SJCRH30 (cell line): ENCODE measurements at regions not wholly inside any gene's neighbourhood (a gene's known extent, or its start where the extent isn't known, plus 50 kb on each side); places are given as distances from the start of the nearest gene placed in this dataset.

Source experiments
- DNase-seq, 2 experiments: peaks; one replicate each; pipeline ENCODE4 v3.0.0-alpha.2; 2015 to 2020
- H3K27ac ChIP-seq: fragments of 250-450 bp; sonication (Bioruptor Pico); 2 replicates; pipeline ENCODE4 v1.5.1; 2020; ENCODE audit warnings: mild to moderate bottlenecking, moderate library complexity
- H3K27me3 ChIP-seq: fragments of 250-450 bp; sonication (Bioruptor Pico); 2 replicates; pipeline ENCODE4 v1.5.1; 2020; ENCODE audit warnings: mild to moderate bottlenecking, moderate library complexity
- H3K36me3 ChIP-seq: fragments of 250-450 bp; sonication (Bioruptor Pico); 2 replicates; pipeline ENCODE4 v1.5.1; 2020; ENCODE audit warnings: mild to moderate bottlenecking, moderate library complexity
- H3K4me1 ChIP-seq: fragments of 250-450 bp; sonication (Bioruptor Pico); 2 replicates; pipeline ENCODE4 v1.5.1; 2020; ENCODE audit warnings: mild to moderate bottlenecking, moderate library complexity
- H3K4me3 ChIP-seq: fragments of 250-450 bp; sonication (Bioruptor Pico); 2 replicates; pipeline ENCODE4 v1.5.1; 2020; ENCODE audit warnings: mild to moderate bottlenecking, moderate library complexity
- H3K9me3 ChIP-seq: fragments of 250-450 bp; sonication (Bioruptor Pico); replicated peaks from 2 replicates; pipeline ENCODE4 v1.5.1; 2020; ENCODE audit warnings: mild to moderate bottlenecking, moderate library complexity

DNA sequence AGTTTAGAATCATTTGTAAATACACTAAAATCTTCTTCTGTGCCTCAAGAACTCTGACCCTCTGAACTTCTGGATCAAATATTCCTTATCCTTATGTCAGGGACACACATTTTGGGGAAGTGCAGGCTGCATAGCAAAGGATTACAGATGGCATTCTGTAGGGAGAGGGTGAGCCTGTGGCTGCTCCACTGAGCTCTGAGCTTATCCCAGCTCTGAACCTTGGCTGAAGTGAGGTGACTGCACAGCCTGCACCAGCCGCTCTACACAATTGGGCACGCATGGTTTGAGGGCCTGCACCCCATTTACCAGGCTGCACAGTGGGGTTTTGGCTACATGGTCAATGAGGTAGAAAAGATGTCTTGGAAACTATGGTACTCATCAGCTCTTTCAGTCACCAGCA is 251.6 kb downstream of the GALR1 start:
- no peak overlapping the region for H3K4me3 ChIP-seq
- no peaks in the 10 kb centered on the region for H3K4me1 ChIP-seq
- no peak for DNase-seq
- H3K9me3 ChIP-seq: no peaks in the 10 kb centered on the region
- H3K27ac ChIP-seq: no peak overlapping the region
- H3K36me3 ChIP-seq: no peaks in the 10 kb centered on the region
- no peaks in the 10 kb centered on the region for H3K27me3 ChIP-seq

DNA sequence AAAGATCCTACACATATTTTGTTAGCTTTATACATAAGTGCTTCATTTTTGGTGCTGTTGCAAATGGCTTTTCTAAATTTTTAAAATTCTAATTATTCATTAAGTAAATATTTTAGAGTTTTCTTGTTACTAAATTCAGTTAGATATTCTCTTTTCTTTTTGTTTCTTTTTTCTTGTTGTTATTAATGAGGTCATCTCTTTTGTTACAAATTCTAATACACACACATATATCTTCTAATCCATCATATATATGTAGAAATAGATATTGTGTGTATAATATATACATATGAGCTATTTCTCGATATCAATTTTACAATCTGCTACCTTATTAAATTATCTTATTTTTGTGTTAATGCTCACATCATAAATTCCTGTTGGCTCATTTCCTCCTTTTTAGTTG is 255.9 kb downstream of the GALR1 start:
- no peaks in the 10 kb centered on the region for H3K4me1 ChIP-seq
- H3K36me3 ChIP-seq: no peaks in the 10 kb centered on the region
- H3K27me3 ChIP-seq: no peaks in the 10 kb centered on the region
- no peak overlapping the region for H3K4me3 ChIP-seq
- no peaks in the 10 kb centered on the region for H3K9me3 ChIP-seq
- no peak for DNase-seq
- no peak overlapping the region for H3K27ac ChIP-seq

DNA sequence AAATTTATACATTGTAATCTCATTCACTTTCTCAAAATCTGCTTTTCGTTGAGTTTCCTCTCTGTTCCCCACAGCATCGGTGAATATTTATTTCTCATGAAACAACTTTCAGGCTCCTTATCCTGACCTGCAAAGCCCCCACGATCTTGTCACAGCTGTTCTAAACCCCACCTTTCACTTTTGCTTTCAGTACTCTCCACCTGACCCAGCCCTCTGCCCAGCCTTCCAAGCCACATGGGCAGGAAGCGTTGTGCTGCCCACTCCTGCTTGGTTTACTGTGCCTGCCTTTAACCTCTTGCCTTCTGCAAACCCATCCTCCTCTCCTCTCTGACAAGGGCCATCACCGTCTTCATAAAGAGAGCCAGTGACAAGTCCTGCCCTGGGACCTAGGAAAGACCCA is 262.5 kb downstream of the GALR1 start:
- H3K4me3 ChIP-seq: no peak overlapping the region
- H3K4me1 ChIP-seq: no peaks in the 10 kb centered on the region
- H3K9me3 ChIP-seq: no peaks in the 10 kb centered on the region
- H3K27ac ChIP-seq: no peak overlapping the region
- H3K36me3 ChIP-seq: no peaks in the 10 kb centered on the region
- no peaks in the 10 kb centered on the region for H3K27me3 ChIP-seq
- no peak for DNase-seq

GRCh38 chr18:77517901-77518300 is 268.3 kb downstream of the GALR1 start:
- H3K4me3 ChIP-seq: no peak overlapping the region
- H3K9me3 ChIP-seq: no peaks in the 10 kb centered on the region
- no peaks in the 10 kb centered on the region for H3K36me3 ChIP-seq
- no peaks in the 10 kb centered on the region for H3K4me1 ChIP-seq
- H3K27me3 ChIP-seq: no peaks in the 10 kb centered on the region
- H3K27ac ChIP-seq: no peak overlapping the region
- DNase-seq: no peak

GRCh38 chr18:77520767-77521166 is 271.1 kb downstream of the GALR1 start:
- Histone ChIP-seq H3K27ac (no peak overlapping the region), H3K9me3 (no peaks in the 10 kb centered on the region), H3K4me3 (no peak overlapping the region), H3K27me3 (no peaks in the 10 kb centered on the region), H3K4me1 (no peaks in the 10 kb centered on the region), H3K36me3 (no peaks in the 10 kb centered on the region)
- no peak for DNase-seq

DNA sequence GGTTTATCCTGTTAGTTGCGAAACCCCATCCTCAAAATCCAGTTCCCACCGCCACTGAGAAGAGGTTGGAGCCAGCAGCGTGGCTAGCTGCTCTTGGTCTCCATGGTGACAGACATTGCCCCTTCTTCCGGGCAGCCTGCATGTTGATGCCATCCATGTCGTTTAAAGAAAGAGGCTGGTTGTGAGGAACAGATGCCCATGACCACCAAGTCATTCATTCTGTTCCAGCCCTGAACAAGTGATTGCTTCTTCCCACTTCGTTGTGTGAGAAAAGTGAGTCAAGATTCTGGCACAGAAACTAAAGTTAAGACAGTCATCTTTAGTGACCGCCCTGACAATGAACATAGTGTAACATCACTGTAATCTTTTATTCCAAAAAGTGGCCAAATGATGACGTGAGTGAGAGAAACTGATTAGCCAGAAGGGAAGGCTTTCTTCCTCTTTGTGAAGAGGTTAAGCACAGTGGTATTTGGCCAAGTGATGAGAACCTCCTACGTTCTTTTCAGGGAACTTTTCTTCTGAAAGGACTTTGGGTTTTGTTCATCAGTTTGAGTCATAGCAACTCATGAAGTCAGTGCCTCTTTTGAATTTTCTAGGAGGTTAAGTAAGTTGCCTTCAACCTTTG is 272.5 kb downstream of the GALR1 start:
- Histone ChIP-seq H3K4me1 (no peaks in the 10 kb centered on the region), H3K27ac (no peak overlapping the region), H3K36me3 (no peaks in the 10 kb centered on the region), H3K4me3 (no peak overlapping the region), H3K27me3 (no peaks in the 10 kb centered on the region), H3K9me3 (no peaks in the 10 kb centered on the region)
- DNase-seq: no peak

- Histone ChIP-seq H3K4me1 (no peaks in the 10 kb centered on the region), H3K27ac (no peak overlapping the region), H3K4me3 (no peak overlapping the region), H3K36me3 (no peaks in the 10 kb centered on the region), H3K9me3 (no peaks in the 10 kb centered on the region), H3K27me3 (no peaks in the 10 kb centered on the region)
- DNase-seq: no peak
Measured at GRCh38 chr18:77524909-77525308, 275.3 kb downstream of the GALR1 start.

- no peaks in the 10 kb centered on the region for H3K9me3 ChIP-seq
- H3K4me3 ChIP-seq: no peak overlapping the region
- DNase-seq: no peak
- H3K4me1 ChIP-seq: no peaks in the 10 kb centered on the region
- no peaks in the 10 kb centered on the region for H3K36me3 ChIP-seq
- H3K27me3 ChIP-seq: no peaks in the 10 kb centered on the region
- no peak overlapping the region for H3K27ac ChIP-seq
Measured at GRCh38 chr18:77526962-77527361, 277.3 kb downstream of the GALR1 start.

- Histone ChIP-seq H3K4me1 (no peaks in the 10 kb centered on the region), H3K27ac (no peak overlapping the region), H3K4me3 (no peak overlapping the region), H3K9me3 (no peaks in the 10 kb centered on the region), H3K27me3 (no peaks in the 10 kb centered on the region), H3K36me3 (no peaks in the 10 kb centered on the region)
- no peak for DNase-seq
Measured at GRCh38 chr18:77528872-77529271, 279.2 kb downstream of the GALR1 start.

GRCh38 chr18:77529492-77530176 is 280.0 kb downstream of the GALR1 start:
- no peaks in the 10 kb centered on the region for H3K4me1 ChIP-seq
- DNase-seq: no peak
- no peak overlapping the region for H3K27ac ChIP-seq
- no peaks in the 10 kb centered on the region for H3K27me3 ChIP-seq
- no peaks in the 10 kb centered on the region for H3K36me3 ChIP-seq
- H3K4me3 ChIP-seq: no peak overlapping the region
- H3K9me3 ChIP-seq: no peaks in the 10 kb centered on the region

DNA sequence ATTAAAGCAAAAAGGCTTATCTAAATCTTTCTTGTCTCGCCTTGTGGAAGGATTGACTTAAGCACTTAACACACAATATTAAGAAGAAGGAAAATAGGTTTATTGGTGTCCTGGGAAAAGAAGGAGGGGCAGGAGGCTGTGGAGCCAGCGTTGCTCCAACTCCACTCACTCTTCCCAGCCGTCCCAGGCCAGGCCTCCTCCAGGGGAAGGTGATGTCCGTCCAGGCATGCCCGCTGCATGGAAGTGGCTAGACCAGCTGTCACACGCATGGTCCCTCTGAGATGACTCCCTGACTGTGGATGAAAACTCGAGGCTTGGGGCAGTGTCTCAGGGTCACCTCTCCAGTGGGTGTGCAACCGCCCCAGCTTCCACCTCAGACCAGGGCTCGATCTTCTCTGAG is 281.1 kb downstream of the GALR1 start:
- no peaks in the 10 kb centered on the region for H3K9me3 ChIP-seq
- no peak overlapping the region for H3K4me3 ChIP-seq
- H3K27me3 ChIP-seq: no peaks in the 10 kb centered on the region
- no peak overlapping the region for H3K27ac ChIP-seq
- DNase-seq: no peak
- no peaks in the 10 kb centered on the region for H3K36me3 ChIP-seq
- no peaks in the 10 kb centered on the region for H3K4me1 ChIP-seq

- no peaks in the 10 kb centered on the region for H3K9me3 ChIP-seq
- H3K27ac ChIP-seq: no peak overlapping the region
- no peaks in the 10 kb centered on the region for H3K27me3 ChIP-seq
- H3K36me3 ChIP-seq: no peaks in the 10 kb centered on the region
- DNase-seq: no peak
- no peak overlapping the region for H3K4me3 ChIP-seq
- no peaks in the 10 kb centered on the region for H3K4me1 ChIP-seq
Measured at GRCh38 chr18:77539860-77540259, 290.2 kb downstream of the GALR1 start.

DNA sequence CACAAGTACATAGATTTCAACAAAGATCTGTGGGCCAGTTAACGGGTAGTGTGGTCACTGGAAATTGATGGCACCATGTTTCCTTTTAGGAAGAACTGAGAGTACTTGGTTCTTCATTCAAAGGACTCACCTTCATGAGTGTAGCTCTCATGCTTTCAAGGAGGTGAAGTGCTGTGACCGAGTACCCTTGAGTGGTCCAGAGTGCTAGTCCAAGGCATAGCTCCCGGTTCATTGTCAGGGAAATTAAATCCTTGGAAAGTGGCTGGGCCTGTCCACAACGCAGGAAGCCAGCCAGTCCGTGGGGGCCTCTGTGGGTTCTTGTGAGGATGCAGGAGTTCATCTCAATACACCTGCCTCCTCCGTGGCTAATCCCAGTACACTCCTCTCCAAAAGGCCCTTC is 295.1 kb downstream of the GALR1 start:
- Histone ChIP-seq H3K36me3 (no peaks in the 10 kb centered on the region), H3K27me3 (no peaks in the 10 kb centered on the region), H3K9me3 (no peaks in the 10 kb centered on the region), H3K27ac (no peak overlapping the region), H3K4me1 (no peaks in the 10 kb centered on the region), H3K4me3 (no peak overlapping the region)
- DNase-seq: no peak

DNA sequence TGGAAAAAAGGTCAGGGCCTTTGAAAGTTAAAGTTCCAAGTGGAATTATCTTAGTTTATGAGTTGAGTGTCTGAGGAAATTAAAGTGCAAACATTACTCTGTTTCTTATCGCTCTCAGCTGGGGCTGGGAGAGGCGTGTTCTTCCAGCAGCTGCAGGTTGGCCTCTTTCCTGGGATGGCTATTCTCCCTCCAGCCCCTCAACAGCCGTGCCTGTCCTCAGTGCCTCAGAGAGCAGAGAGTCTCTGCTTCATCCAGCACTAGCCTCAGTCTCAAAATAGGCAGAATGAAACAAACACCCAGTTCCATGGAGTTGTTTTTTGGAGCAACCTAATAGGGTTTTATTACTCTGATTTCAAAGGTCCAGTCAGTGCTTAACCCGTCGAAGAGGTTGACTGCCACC is 298.1 kb downstream of the GALR1 start:
- Histone ChIP-seq H3K36me3 (no peaks in the 10 kb centered on the region), H3K27ac (no peak overlapping the region), H3K27me3 (no peaks in the 10 kb centered on the region), H3K4me3 (no peak overlapping the region), H3K4me1 (no peaks in the 10 kb centered on the region), H3K9me3 (no peaks in the 10 kb centered on the region)
- DNase-seq: no peak

DNA sequence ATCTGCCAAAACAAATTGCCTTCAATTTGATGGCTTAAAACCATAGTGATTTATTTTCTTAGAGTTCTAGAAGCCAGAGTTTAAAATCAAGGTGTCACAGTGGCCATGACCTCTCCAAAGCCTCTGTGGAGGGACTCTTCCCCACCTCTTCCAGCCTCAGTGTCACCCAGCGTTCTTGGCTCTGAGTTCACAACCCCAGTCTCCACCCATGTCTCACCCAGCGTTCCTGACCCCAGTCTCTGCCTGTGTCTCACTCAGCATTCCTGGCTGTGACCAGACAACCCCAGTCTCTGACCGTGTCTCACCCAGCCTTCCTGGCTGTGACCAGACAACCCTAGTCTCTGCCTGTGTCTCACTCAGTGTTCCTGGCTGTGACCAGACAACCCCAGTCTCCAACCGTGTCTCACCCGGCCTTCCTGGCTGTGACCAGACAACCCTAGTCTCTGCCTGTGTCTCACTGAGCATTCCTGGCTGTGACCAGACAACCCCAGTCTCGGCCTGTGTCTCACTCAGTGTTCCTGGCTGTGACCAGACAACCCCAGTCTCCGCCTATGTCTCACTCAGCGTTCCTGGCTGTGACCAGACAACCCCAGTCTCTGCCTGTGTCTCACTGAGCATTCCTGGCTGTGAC is 299.3 kb downstream of the GALR1 start:
- DNase-seq: no peak
- Histone ChIP-seq H3K9me3 (no peaks in the 10 kb centered on the region), H3K27ac (no peak overlapping the region), H3K4me3 (no peak overlapping the region), H3K4me1 (no peaks in the 10 kb centered on the region), H3K27me3 (no peaks in the 10 kb centered on the region), H3K36me3 (no peaks in the 10 kb centered on the region)

DNA sequence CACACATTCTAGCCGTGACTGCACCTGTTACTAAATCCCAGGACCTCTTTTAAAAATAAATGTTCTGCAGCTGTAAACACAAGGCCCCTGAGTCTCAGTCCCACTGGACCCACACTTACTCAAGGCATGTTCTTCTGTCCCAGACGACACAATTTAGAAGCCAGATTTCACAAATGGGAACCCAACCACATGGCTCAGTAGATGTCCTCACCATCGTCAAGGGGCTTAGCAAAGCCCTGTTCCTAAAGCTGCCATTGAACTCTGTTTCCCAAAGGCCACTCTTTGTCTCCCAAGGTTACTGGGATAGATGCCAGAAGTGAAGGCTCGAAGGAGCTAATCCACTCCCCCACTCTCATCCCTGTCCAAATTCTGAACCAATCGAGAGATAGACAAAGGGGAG is 301.0 kb downstream of the GALR1 start:
- peak in 1 of 2 experiments; percentile 6 for DNase-seq
- H3K9me3 ChIP-seq: no peaks in the 10 kb centered on the region
- H3K36me3 ChIP-seq: no peaks in the 10 kb centered on the region
- no peak overlapping the region for H3K27ac ChIP-seq
- H3K4me3 ChIP-seq: no peak overlapping the region
- no peaks in the 10 kb centered on the region for H3K4me1 ChIP-seq
- no peaks in the 10 kb centered on the region for H3K27me3 ChIP-seq
